Fibroblast of lung (primary cell): ENCODE measurements at regions not wholly inside any gene's neighbourhood (a gene's known extent, or its start where the extent isn't known, plus 50 kb on each side); places are given as distances from the start of the nearest gene placed in this dataset.

Experiments
- CTCF ChIP-seq, 2 donors: IDR thresholded peaks in 1 of 2; conservative IDR thresholded peaks in 1 of 2; 1 replicate in 1 of 2; 2 replicates in 1 of 2; pipeline ENCODE4 v1.5.1; 2011 to 2012; ENCODE audit warnings: low read length in 2 of 2, control low read depth in 1 of 2, inconsistent platforms in 1 of 2, low read depth in 1 of 2, mild to moderate bottlenecking in 1 of 2
- EZH2 ChIP-seq: IDR thresholded peaks from 2 replicates; pipeline ENCODE4 v1.5.1; 2012; ENCODE audit warnings: low read length, control low read depth, mild to moderate bottlenecking; ENCODE audit errors: missing control alignments

GRCh38 chr1:234866007-234866866, 256.3 kb upstream of the IRF2BP2 start:
- no peak for TF ChIP-seq CTCF (conservative IDR thresholded peaks at IDR 0.05 in 1 of 2, IDR thresholded peaks at IDR 0.05 in 1 of 2; ENCODE audit: low read depth in 1 of 2, low read length in 2 of 2)
- TF ChIP-seq EZH2 = no peak
